Endothelial cell of umbilical vein (primary cell): ENCODE measurements at regions not wholly inside any gene's neighbourhood (a gene's known extent, or its start where the extent isn't known, plus 50 kb on each side); places are given as distances from the start of the nearest gene placed in this dataset.
"Not testable (repeated sequence)": the region's sequence is repeated elsewhere in the genome, so short reads cannot be mapped to it uniquely, and the experiment has no call there.

Experiments used
- BruUV-seq: library from RNA; stranded (reverse); fragments of 400-500 nt; replicated peaks from 2 replicates; lab custom pipeline; 2021; lab: Mats Ljungman, UMichigan
- CTCF ChIA-PET: fragments of 300-600, 350-600 bp; sonication (Branson Sonifier 250); formaldehyde crosslinking; loops from one replicate; lab custom pipeline; 2021; ENCODE audit warnings: antibody characterized with exemption, inconsistent platforms; lab: Charles Lee
- POLR2A ChIA-PET: fragments of 300-600, 350-600 bp; sonication (Branson Sonifier 250); formaldehyde crosslinking; loops from one replicate; lab custom pipeline; 2021; ENCODE audit warnings: antibody characterized with exemption, inconsistent platforms; lab: Charles Lee
- DNase-seq: peaks from one replicate; pipeline ENCODE4 v3.0.0-alpha.2; 2011; ENCODE audit warnings: low read depth, low spot score
- FAIRE-seq: peaks from 2 replicates; lab custom pipeline; 2011; peaks lifted over from hg19 to GRCh38; lab: Jason Lieb, UNC
- H2AFZ ChIP-seq: 2 replicates; pipeline ENCODE4 v1.6.0; 2012; ENCODE audit warnings: low read depth, low read length, control low read depth, inconsistent platforms
- H3K27ac ChIP-seq: 2 replicates; pipeline ENCODE4 v1.5.1; 2011; ENCODE audit warnings: low read depth, mild to moderate bottlenecking, control low read depth, low read length, moderate library complexity; ENCODE audit not compliant: insufficient read depth
- H3K27me3 ChIP-seq, 2 experiments: 2 replicates each; pipeline versions ENCODE4 v1.6.0 to v1.6.1; 2011; ENCODE audit warnings: low read length in 2 of 2, mixed read lengths in 1 of 2; ENCODE audit not compliant: control insufficient read depth in 2 of 2, insufficient read depth in 2 of 2
- H3K36me3 ChIP-seq, 2 experiments: 2 replicates in 1 of 2; 3 replicates in 1 of 2; pipeline ENCODE4 v1.5.1; 2011; ENCODE audit warnings: low read length in 2 of 2, mild to moderate bottlenecking in 1 of 2, moderate library complexity in 1 of 2; ENCODE audit not compliant: control insufficient read depth in 2 of 2, insufficient read depth in 2 of 2; ENCODE audit errors: extremely low read depth in 1 of 2
- H3K4me1 ChIP-seq: 3 replicates; pipeline ENCODE4 v1.5.1; 2011; ENCODE audit warnings: mild to moderate bottlenecking, low read length; ENCODE audit not compliant: control insufficient read depth, insufficient read depth; ENCODE audit errors: extremely low read depth
- H3K4me2 ChIP-seq: 2 replicates; pipeline ENCODE4 v1.6.1; 2011; ENCODE audit warnings: low read length, control low read depth, mixed read lengths; ENCODE audit not compliant: insufficient read depth
- H3K4me3 ChIP-seq, 3 experiments: fragments of 200-600 bp in 1 of 3; sonication (generic), shearing (Covaris generic) in 1 of 3; replicated peaks in 1 of 3; 2 replicates each; pipeline ENCODE4 v1.5.1; 2011 to 2016; ENCODE audit warnings: control low read depth in 3 of 3, low read length in 3 of 3, mild to moderate bottlenecking in 2 of 3, inconsistent platforms in 1 of 3, low read depth in 1 of 3, moderate library complexity in 1 of 3; ENCODE audit not compliant: insufficient read depth in 1 of 3
- H3K79me2 ChIP-seq: 2 replicates; pipeline ENCODE4 v1.6.0; 2012; ENCODE audit warnings: low read length, inconsistent platforms; ENCODE audit not compliant: control insufficient read depth, insufficient read depth
- H3K9ac ChIP-seq: replicated peaks from 2 replicates; pipeline ENCODE3; 2011; ENCODE audit warnings: low read length, control low read depth; ENCODE audit not compliant: insufficient read depth; ENCODE audit errors: extremely low read depth
- H3K9me1 ChIP-seq: replicated peaks from 3 replicates; pipeline ENCODE4 v1.6.0; 2011; ENCODE audit warnings: mild to moderate bottlenecking, low read length; ENCODE audit not compliant: control insufficient read depth, insufficient read depth; ENCODE audit errors: extremely low read depth
- H3K9me3 ChIP-seq: replicated peaks from 2 replicates; pipeline ENCODE4 v1.5.1; 2012; ENCODE audit warnings: low read length, inconsistent platforms; ENCODE audit not compliant: control insufficient read depth, insufficient read depth
- H4K20me1 ChIP-seq: replicated peaks from 2 replicates; pipeline ENCODE3; 2011; ENCODE audit warnings: mild to moderate bottlenecking, low read length; ENCODE audit not compliant: control insufficient read depth, insufficient read depth; ENCODE audit errors: extremely low read depth
- EZH2 ChIP-seq: IDR thresholded peaks from 2 replicates; pipeline ENCODE4 v1.6.1; 2012; ENCODE audit warnings: borderline replicate concordance, low read depth, mild to moderate bottlenecking, moderate library complexity, low read length, inconsistent platforms; ENCODE audit not compliant: severe bottlenecking
- GATA2 ChIP-seq: IDR thresholded peaks from 2 replicates; pipeline ENCODE4 v1.7.0; 2011; ENCODE audit warnings: low read depth, mild to moderate bottlenecking, moderate library complexity, mixed read lengths, low read length; ENCODE audit not compliant: insufficient read length, insufficient read depth
- JUN ChIP-seq: IDR thresholded peaks from 2 replicates; pipeline ENCODE4 v1.6.1; 2011; ENCODE audit warnings: borderline replicate concordance, low read depth; ENCODE audit not compliant: insufficient read length, insufficient read depth
- MAX ChIP-seq: IDR thresholded peaks from 2 replicates; pipeline ENCODE4 v1.6.1; 2011; ENCODE audit not compliant: insufficient read depth, insufficient read length
- POLR2AphosphoS5 ChIP-seq: IDR thresholded peaks from 2 replicates; pipeline ENCODE4 v1.6.1; 2012; ENCODE audit warnings: low read depth, mild to moderate bottlenecking, control low read depth, low read length, moderate library complexity; ENCODE audit not compliant: insufficient read depth
- dilution Hi-C: fragments of 300-500 bp; cut with MboI; formaldehyde crosslinking; loops from one replicate; pipeline ENCODE4 v1.15.0; 2019; ENCODE audit warnings: low sequenced_read_pairs; ENCODE audit not compliant: extremely low pct_ligation_motif_present
- intact Hi-C: fragments of 100-400 bp; cut with micrococcal nuclease; formaldehyde crosslinking; loops from one replicate; pipeline ENCODE4 v1.10.0; 2022

DNA sequence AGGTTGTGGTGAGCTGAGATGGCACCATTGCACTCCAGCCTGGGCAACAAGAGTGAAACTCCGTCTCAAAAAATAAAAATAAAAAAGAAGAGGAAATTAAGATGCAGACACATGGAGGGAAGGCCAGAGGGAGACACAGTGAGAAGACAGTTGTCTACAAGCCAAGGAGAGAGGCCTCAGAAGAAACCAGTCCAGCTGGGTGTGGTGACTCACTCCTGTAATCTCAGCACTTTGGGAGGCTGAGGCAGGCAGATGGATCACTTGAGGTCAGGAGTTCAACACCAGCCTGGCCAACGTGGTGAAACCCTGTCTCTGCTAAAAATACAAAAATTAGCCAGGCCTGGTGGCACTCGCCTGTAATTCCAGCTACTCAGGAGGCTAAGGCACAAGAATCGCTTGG lies 80.6 kb downstream of the SMIM20 start:
- DNase-seq, intact Hi-C loops, H3K9me1 ChIP-seq, BruUV-seq, H3K4me3 ChIP-seq, H3K4me1 ChIP-seq, H3K27me3 ChIP-seq, H2AFZ ChIP-seq, H4K20me1 ChIP-seq, FAIRE-seq, H3K9ac ChIP-seq, H3K9me3 ChIP-seq, H3K27ac ChIP-seq, H3K79me2 ChIP-seq, H3K4me2 ChIP-seq, H3K36me3 ChIP-seq, dilution Hi-C loops, POLR2A ChIA-PET: not testable (repeated sequence)
- CTCF ChIA-PET: interaction anchor here (1.2 kb wide), 1 partner anchor 417 kb away, joined by 3 read pairs; no protein-coding TSS in a partner anchor

DNA sequence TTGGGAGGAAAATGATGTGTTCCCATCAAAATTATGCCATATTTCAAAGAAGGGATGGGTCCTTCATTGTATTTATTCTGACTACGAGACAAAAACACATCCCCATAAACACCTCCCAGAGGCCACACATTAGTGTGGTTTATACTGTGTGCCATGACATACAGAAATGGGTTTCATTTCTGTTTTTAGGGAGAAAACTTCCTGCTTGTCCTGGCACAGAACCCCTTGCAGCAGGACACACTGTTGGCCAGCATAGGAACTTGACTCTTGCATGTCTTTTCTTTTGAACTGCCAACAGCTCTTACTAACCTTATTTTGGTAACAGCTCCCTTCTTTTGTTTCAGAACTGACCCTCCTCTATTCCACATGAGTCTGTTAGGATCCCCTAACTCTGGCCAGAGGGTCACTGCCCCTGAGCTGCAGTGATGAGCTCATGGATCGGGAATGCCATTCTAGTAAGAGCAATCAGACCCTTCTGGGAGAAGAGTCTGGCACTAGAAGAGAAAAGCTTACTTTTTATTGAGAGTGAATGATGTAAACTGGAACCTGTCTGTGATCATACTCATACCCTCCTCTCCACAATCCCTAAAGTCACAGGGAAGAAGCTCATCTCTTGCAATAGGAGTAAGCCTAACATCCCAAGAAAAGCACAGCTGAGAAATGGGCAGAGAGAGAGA lies 86.4 kb downstream of the SMIM20 start:
- no peak overlapping the region for H3K4me3 ChIP-seq
- H3K9me1 ChIP-seq: no peaks in the 10 kb centered on the region
- BruUV-seq: no TSS peak
- peaks cover 0 to 2% of the 10 kb centered on the region in 2 experiments for H3K27me3 ChIP-seq
- ChIA-PET POLR2A (no interaction called here), CTCF (interaction anchor here (1.3 kb wide), 1 partner anchor 12 kb away, joined by 6 read pairs; no protein-coding TSS in a partner anchor)
- H2AFZ ChIP-seq: no peak overlapping the region
- intact Hi-C loops (no loop called here), dilution Hi-C loops (no loop called here)
- no peak overlapping the region for H3K27ac ChIP-seq
- H3K4me2 ChIP-seq: no peak overlapping the region
- TF ChIP-seq JUN: no peak
- TF ChIP-seq MAX: no peak
- TF ChIP-seq POLR2AphosphoS5: no peak
- no peak for TF ChIP-seq EZH2
- no peak for TF ChIP-seq GATA2
- no peaks in the 10 kb centered on the region for H3K36me3 ChIP-seq
- no peak overlapping the region for H3K9ac ChIP-seq
- H3K4me1 ChIP-seq: no peaks in the 10 kb centered on the region
- no peak for DNase-seq
- no peaks in the 10 kb centered on the region for H3K9me3 ChIP-seq
- no peaks in the 10 kb centered on the region for H3K79me2 ChIP-seq
- FAIRE-seq: no peak
- H4K20me1 ChIP-seq: no peaks in the 10 kb centered on the region
